ENCODE measurements at regions not wholly inside any gene's neighbourhood (a gene's known extent, or its start where the extent isn't known, plus 50 kb on each side); places are given as distances from the start of the nearest gene placed in this dataset.
"Not testable (repeated sequence)": the region's sequence is repeated elsewhere in the genome, so short reads cannot be mapped to it uniquely, and the experiment has no call there.

GRCh38 chr7:149599636-149600206 lies 102.1 kb upstream of the ZNF746 start:
- Histone ChIP-seq H3K79me2 (ENCODE audit: low read length) (peaks cover 10% of the 10 kb centered on the region; the same call in 1 of the 2 replicates), H3K9ac (ENCODE audit: low read length) (no peak overlapping the region), H3K4me2 (ENCODE audit: low read depth, low read length) (no peak overlapping the region), H3K36me3 (replicated peaks; ENCODE audit: insufficient read depth, low read length) (no peaks in the 10 kb centered on the region), H3K9me2 (replicated peaks; ENCODE audit: insufficient read depth, low read length) (no peaks in the 10 kb centered on the region), H3F3A (ENCODE audit: insufficient read depth, low read length) (no peaks in the 10 kb centered on the region), H3K27me3 (replicated peaks; ENCODE audit: insufficient read depth, low read length) (no peaks in the 10 kb centered on the region), H3K9me3 (replicated peaks; ENCODE audit: insufficient read depth, low read length) (no peaks in the 10 kb centered on the region), H3K4me3 (ENCODE audit: low read length) (no peak overlapping the region), H4K20me1 (ENCODE audit: insufficient read depth, low read length) (peaks cover 5% of the 10 kb centered on the region; the same call in 1 of the 2 replicates), H2AFZ (ENCODE audit: low read length) (no peak overlapping the region), H3K27ac (ENCODE audit: low read length) (no peak overlapping the region), H3K4me1 (ENCODE audit: low read length) (peaks cover 8% of the 10 kb centered on the region; the same call in 1 of the 2 replicates)
- TF ChIP-seq EZH2 (optimal IDR thresholded peaks at IDR 0.05; ENCODE audit: low read depth, low read length) (no peak), CTCF (IDR thresholded peaks at IDR 0.05; ENCODE audit: low read length) (no peak), EZH2phosphoT487 (IDR thresholded peaks at IDR 0.05; ENCODE audit: low read length) (no peak)
- DNase-seq = peak; percentile 74

GRCh38 chr7:149598721-149599308 lies 101.2 kb upstream of the ZNF746 start:
- H3K79me2 ChIP-seq (ENCODE audit: low read length) = peaks cover 10% of the 10 kb centered on the region; the same call in 1 of the 2 replicates
- no peak overlapping the region for H2AFZ ChIP-seq (ENCODE audit: low read length)
- peaks cover 8% of the 10 kb centered on the region; the same call in 1 of the 2 replicates for H3K4me1 ChIP-seq (ENCODE audit: low read length)
- no peak overlapping the region for H3K9ac ChIP-seq (ENCODE audit: low read length)
- H3K4me3 ChIP-seq (ENCODE audit: low read length) = no peak overlapping the region
- H3K4me2 ChIP-seq (ENCODE audit: low read depth, low read length) = no peak overlapping the region
- TF ChIP-seq CTCF (IDR thresholded peaks at IDR 0.05; ENCODE audit: low read length) (peak; percentile 34), EZH2phosphoT487 (IDR thresholded peaks at IDR 0.05; ENCODE audit: low read length) (no peak)
- no peaks in the 10 kb centered on the region for H3K9me3 ChIP-seq (replicated peaks; ENCODE audit: insufficient read depth, low read length)
- no peak overlapping the region for H3K27ac ChIP-seq (ENCODE audit: low read length)
- H3K9me2 ChIP-seq (replicated peaks; ENCODE audit: insufficient read depth, low read length) = no peaks in the 10 kb centered on the region
- H3F3A ChIP-seq (ENCODE audit: insufficient read depth, low read length) = no peaks in the 10 kb centered on the region
- peak; percentile 18 for DNase-seq
- H4K20me1 ChIP-seq (ENCODE audit: insufficient read depth, low read length) = peaks cover 5% of the 10 kb centered on the region; the same call in 1 of the 2 replicates
- H3K27me3 ChIP-seq (replicated peaks; ENCODE audit: insufficient read depth, low read length) = no peaks in the 10 kb centered on the region
- no peaks in the 10 kb centered on the region for H3K36me3 ChIP-seq (replicated peaks; ENCODE audit: insufficient read depth, low read length)

GRCh38 chr7:149597789-149598188 lies 100.2 kb upstream of the ZNF746 start:
- not testable (repeated sequence) for H3K4me1 ChIP-seq (ENCODE audit: low read length); H3K27me3 ChIP-seq (replicated peaks; ENCODE audit: insufficient read depth, low read length); H3K79me2 ChIP-seq (ENCODE audit: low read length); H2AFZ ChIP-seq (ENCODE audit: low read length); H3K4me3 ChIP-seq (ENCODE audit: low read length); H4K20me1 ChIP-seq (ENCODE audit: insufficient read depth, low read length); H3K36me3 ChIP-seq (replicated peaks; ENCODE audit: insufficient read depth, low read length); H3K27ac ChIP-seq (ENCODE audit: low read length); H3K9me3 ChIP-seq (replicated peaks; ENCODE audit: insufficient read depth, low read length); DNase-seq; H3F3A ChIP-seq (ENCODE audit: insufficient read depth, low read length); H3K9me2 ChIP-seq (replicated peaks; ENCODE audit: insufficient read depth, low read length); H3K9ac ChIP-seq (ENCODE audit: low read length); H3K4me2 ChIP-seq (ENCODE audit: low read depth, low read length)

DNA sequence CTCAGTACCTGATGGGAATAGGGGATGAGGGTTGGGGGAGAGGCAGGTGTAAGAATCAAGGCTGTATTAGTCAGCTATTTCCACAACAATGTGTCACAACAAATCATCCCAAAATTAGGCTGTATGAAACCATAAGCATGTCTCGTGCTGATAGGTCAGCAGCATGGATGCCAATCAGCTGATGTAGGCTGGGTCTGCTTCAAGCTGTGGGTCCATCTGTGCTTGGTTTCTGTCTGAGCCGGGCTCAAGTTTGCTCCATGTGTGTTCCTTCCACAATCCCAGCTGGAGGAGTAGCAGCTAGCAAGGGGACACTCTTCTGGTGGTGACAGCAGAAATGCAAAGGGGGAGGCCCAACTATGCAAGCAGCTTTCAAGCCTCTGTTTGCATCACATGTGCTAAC lies 97.9 kb upstream of the ZNF746 start:
- Histone ChIP-seq H3K79me2 (ENCODE audit: low read length) (peaks cover 14% of the 10 kb centered on the region; the same call in 1 of the 2 replicates), H4K20me1 (ENCODE audit: insufficient read depth, low read length) (peaks cover 5% of the 10 kb centered on the region; the same call in 1 of the 2 replicates), H3K4me3 (ENCODE audit: low read length) (no peak overlapping the region), H3K27me3 (replicated peaks; ENCODE audit: insufficient read depth, low read length) (no peaks in the 10 kb centered on the region), H3K27ac (ENCODE audit: low read length) (no peak overlapping the region), H3K9me2 (replicated peaks; ENCODE audit: insufficient read depth, low read length) (no peaks in the 10 kb centered on the region), H2AFZ (ENCODE audit: low read length) (no peak overlapping the region), H3K36me3 (replicated peaks; ENCODE audit: insufficient read depth, low read length) (no peaks in the 10 kb centered on the region), H3F3A (ENCODE audit: insufficient read depth, low read length) (no peaks in the 10 kb centered on the region), H3K9me3 (replicated peaks; ENCODE audit: insufficient read depth, low read length) (no peaks in the 10 kb centered on the region), H3K9ac (ENCODE audit: low read length) (no peak overlapping the region), H3K4me1 (ENCODE audit: low read length) (peaks cover 7% of the 10 kb centered on the region; the same call in 1 of the 2 replicates), H3K4me2 (ENCODE audit: low read depth, low read length) (no peak overlapping the region)
- DNase-seq = no peak
- no peak for TF ChIP-seq EZH2phosphoT487 (IDR thresholded peaks at IDR 0.05; ENCODE audit: low read length)
- TF ChIP-seq EZH2 (optimal IDR thresholded peaks at IDR 0.05; ENCODE audit: low read depth, low read length) = no peak
- no peak for TF ChIP-seq CTCF (IDR thresholded peaks at IDR 0.05; ENCODE audit: low read length)
